HG02973 (cell line): ENCODE measurements at regions not wholly inside any gene's neighbourhood (a gene's known extent, or its start where the extent isn't known, plus 50 kb on each side); places are given as distances from the start of the nearest gene placed in this dataset.

Experiments
- ATAC-seq: cut with Tn5 transposase; IDR thresholded peaks from one replicate; pipeline ENCODE4 v1.9.1; 2021; ENCODE audit warnings: moderate library complexity; ENCODE audit not compliant: unreplicated experiment

DNA sequence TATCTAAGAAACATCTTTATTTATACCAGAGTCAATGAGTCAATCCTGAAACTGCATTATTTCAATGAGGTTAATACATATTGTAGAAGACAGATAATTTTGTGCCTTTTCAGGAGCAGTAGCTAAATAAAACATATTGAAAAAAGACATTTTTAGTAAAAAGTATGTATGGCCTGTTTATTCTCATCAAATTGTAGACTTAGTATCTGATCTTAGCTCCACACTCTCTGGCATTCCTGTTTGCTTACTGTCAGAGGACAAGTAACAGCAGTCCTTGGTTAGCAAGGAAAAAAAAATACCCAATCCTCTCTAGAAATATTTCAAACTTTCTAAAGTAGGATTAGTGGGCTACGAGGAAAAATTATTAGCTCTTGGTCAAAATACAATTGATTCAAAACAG lies 50.5 kb upstream of the GUCY1A1 start:
- no peak for ATAC-seq

DNA sequence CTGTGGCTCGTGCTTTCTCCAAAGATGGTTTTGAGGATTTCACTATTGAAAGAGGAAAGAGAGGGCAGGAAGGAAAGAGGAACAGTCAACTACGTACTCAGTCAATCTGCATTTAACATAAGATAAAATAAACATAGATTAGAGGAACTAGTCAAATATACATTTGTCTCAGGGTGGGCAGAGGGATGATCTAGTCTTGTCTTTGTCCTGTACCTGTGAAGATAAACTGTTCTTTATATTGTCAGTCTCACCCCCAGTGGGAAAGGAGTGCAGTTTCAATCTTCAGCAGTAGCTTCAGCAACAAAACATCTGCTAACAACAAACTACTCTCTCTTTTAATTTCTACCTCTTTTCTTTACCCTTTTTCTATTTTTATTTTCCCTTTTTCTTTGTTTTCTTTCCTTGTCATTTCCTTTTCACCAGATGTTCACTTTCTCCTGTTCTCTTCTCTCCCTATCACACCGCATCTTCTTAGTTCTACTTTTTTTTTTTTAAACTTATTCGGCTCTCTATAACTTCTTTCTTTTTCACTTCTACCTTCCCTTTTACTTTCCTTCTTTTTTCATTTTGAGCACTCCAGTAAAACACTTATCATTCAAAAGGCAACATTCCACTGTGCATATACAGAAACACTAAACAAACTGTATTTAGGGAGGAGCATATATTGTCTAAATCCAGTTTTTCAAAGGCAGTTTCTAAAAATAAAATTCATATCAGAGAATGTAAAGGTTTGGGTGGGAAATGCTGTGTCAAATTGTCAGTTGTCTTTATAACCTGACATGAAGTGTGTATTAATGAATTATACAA lies 51.4 kb upstream of the GUCY1A1 start:
- no peak for ATAC-seq

DNA sequence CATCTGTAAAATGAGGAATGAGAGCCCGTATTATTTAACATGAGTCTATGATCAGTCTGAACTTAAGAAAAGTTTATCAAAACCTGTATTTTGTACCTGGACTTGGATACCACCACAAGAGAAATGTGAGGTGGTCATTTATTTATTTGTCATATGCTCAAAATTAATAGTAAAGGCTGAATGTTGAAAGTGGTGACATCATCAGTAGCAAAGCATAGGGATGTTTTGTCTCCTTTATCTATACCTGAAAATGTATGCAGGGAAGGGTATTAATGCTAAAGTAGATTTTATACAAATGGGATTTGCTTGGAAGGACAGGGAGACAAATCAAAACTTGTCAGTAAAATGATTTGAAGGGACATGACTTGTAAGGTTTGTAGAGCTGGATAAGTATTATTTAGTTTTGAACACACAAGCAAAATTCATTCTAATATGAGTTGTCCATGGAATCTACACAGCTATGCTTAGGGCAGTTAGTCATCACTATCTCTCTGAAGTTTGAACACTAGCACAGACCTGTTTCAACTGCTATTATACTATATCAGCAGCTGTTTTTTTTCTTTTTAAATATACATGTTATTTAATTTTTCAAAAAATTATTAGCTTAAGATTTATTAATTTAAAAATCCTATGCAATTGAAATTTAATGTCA lies 52.4 kb upstream of the GUCY1A1 start:
- no peak for ATAC-seq

DNA sequence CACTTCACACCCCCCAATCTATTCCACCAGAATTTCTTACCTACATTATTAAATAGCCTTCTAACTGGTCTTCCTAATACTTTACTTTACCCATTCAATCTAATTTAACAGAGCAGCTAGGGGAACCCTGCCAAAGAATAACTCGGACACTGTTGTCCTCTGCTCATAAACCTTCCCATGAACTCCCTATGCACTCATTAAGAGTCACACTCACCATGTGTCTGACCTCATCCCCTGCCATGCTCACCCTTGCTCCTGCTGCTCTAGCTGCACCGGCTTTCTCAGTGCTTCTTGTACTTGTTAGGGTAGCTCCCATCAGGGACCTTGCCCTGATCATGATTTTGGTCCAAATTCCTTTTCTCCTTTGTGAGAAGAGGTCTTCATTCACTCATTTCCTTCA lies 54.6 kb upstream of the GUCY1A1 start:
- ATAC-seq, result no peak

DNA sequence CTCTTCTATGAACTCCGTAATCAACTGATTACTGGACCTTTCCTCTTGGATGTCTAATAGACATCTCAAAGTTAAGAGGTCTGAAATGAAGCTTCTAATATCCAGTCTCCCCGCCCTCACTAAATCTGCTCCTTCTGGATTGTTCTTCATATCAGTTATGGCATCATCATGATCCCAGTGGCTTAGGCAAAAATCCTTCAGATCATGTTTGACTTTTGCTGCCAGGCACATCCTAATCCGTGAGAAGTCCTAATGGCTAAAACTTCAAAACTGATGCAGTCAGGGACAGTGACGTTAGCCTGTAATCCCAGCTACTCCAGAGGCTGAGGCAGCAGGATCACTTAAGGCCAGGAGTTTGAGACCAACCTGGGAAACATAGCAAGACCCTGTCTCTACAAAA lies 55.1 kb upstream of the GUCY1A1 start:
- ATAC-seq, result no peak

DNA sequence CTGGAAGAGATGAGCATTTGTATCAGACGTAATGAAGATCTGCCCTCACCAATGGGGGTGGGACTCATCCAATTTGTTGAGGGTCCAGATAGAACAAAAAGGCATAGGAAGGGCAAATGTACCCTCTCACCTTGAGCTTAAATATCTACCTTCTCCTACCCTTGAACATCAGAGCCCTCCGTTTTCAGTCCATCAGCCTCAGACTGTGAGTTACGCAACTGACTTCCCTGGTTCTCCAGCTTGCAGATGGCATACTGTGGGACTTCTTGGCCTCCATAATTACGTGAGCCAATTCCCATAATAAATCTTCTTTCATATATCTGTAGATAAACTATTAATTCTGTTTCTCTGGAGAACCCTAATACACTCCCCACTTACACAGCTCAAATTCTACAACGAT lies 56.5 kb upstream of the GUCY1A1 start:
- no peak for ATAC-seq

DNA sequence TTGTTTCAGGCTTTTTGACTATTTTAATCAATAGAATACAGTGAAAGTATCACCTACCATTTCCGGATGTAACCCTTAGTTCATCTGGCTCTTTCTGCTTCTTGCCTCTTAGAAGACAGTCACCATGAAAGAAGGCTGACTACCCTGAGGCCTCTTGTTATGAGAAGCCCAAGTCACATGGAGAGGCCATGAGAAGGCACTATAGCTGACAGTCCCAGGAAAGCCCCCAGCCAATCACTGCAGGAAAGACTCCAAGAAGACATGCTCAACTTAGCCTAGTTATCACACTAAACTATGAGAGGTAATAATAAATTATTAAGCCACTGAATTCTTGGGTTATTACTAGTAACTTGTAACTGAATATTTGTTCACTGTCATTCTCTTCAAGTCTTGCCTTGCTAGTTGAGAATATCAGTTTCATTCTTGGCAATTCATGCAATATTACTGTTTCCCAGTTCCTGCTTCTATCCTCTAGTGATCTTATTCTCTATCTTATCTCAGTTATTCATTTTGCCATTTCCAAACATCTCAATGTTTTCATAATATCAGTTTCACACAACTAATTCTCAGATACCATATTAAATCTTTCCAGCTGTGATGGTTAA lies 57.1 kb upstream of the GUCY1A1 start:
- ATAC-seq, result peak; percentile 87

DNA sequence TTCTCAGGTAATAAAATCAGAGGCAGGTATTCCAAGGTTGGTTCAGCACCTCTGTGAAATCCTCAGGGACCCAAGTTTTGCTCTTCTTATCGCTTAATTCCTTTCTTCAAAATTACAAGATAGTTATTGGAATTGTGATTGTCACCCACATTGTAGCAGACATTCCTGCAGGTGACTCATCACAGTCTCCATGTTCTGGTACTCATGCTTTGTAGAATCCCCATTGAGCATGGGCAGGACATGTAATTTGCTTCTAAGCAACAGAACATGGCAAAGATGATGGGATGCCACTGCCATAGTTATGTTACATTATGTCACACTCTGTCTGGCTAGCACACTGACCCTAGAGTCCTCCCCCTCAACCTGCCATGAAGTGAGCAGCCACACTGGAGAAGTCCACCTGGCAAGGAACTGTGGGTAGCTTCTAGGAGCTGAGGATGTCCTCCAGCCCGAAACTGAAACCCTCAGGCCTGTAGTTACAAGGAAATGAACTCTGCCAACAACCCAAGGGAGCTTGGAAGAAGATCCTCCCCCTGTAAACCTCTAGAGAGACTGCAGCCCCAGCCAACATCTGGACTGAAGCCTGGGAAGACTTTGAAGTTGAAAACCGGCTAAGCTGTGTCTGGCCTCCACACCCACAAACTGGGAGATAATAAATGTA lies 58.3 kb upstream of the GUCY1A1 start:
- ATAC-seq, result no peak

DNA sequence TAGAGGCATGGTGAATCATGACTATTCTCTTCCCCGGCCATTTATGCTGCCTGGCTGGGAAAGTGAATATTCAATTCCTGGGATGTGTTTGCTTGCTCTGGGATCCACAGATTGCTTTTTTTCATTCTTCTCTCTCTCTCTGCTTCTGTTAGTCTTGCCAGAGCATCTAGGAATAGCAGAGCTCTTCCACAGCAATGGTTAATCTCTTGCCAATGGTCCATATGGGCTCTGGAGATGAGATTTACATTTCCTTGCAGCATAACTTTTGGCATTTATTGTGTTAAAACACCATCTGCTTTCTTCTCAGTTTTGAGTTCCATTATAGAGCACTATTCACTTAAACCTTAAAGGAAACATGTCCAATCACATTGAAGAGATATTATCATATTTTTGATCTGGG lies 59.2 kb upstream of the GUCY1A1 start:
- no peak for ATAC-seq

DNA sequence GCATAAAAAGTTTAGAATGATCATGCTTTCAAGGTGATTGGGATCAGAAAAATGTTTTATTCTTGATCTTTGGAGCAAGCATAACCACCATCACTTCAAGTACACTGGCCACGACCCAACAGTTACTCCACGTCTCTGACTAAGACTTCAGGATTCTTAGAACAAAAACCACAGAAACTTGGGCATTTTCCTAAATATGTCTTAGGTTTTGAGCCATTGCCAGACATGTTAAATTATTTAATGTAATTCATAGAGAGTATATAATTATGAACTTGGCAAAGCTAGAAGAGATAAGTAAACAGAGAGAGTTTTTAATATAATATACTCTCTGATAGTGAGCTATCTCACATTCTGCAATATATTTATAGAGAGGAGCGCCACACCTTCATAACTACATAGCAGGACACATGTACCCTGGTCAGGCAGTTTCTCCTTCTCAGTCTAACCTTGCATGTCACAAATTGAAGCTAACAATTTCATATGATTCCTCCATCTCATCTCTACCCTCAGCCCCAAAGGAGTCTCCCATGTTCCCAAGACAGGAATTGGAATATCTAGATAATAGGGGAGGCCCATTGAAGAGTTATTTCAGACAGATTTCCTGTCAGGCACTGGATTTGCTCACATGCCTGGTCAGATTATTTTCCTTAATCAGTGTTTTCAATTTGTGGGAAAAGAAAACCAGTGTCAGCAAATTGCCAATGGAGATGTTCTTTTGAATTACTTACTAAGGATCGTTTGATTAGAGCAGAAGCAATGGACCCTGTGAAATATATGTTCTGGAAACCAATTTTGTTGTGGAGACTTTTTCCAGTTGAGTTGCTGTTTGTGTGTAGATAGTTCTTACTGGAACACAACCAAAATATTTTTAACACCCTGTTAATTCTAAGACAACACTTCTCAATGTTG lies 61.7 kb upstream of the GUCY1A1 start:
- no peak for ATAC-seq

DNA sequence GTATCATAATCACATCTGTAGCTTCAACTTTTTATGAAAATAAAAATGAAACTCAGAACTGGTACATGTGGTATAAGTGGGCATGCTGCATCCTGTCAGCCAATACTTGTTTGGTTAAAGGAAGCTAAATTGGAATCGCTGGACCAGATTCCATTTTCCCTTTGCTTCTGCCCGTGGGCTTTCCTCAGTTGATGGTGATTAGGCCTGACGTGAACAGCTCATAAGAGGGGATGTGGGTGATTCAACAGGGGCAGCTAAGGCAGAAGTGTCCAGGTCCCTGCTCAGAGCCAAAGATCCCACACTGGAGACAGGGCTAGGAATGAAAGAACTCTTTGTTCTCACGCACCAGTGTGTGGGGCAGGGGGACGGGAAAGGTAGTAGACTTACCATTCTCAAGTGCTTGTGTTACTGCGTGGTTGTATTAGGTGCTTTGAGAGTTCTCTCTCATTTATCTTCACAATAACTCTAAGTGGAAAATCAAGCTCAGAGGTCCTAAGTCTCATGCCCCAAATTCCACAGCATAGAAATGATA lies 63.2 kb upstream of the GUCY1A1 start:
- no peak for ATAC-seq

DNA sequence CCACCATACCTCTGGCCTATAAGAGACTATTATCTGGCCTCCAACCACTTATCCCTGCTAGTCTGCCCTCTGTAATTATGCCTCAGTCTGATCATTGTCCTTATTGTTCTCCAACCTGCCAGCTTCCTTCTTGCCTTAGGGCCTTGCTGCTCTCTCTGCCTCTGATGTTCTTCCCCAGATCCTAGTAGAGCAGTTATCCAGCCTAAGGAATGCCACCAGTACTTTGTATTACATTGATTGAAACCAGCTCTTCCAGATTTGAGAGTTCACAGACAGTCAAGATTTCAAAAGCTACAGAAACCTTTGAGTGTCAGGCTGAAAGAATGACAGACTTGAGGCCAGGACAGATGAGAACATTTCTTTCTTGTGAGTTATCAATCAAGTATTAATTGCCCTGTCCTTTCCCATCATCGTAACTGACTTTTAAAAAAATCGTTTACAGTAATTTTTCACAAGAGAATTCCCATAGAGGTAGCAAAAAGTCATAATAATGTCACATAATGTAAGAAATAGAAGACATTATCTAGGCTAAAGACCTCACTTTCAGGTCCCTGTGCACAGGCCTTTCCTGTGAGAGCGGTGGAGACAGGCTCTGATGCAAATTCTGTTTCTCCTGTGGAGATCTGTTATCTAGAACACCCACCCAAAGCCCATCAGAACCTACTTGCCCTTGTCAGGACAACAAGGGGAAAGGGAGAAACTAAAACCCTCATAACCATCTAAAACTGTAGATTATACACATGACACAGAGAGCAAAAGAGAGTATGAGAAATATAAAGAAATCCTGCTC lies 64.1 kb upstream of the GUCY1A1 start:
- no peak for ATAC-seq

DNA sequence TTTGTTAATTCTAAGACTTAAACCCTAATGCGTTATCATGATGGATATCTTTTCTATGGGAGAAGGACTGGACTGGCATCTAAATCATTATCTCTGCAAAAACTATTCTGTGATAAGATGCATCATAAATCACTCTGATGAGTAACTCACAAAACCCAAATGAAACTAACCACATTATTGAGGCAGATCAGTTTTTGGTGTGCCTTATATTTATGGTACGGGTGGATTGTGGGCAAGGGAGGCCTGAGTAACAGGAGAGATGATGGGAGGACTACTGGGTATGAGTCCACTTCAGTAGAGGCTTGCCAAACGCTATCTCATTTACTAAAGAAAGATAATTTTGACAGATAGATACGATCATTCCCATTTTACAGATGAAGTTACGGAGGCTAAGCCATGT lies 66.4 kb upstream of the GUCY1A1 start:
- ATAC-seq, result no peak

DNA sequence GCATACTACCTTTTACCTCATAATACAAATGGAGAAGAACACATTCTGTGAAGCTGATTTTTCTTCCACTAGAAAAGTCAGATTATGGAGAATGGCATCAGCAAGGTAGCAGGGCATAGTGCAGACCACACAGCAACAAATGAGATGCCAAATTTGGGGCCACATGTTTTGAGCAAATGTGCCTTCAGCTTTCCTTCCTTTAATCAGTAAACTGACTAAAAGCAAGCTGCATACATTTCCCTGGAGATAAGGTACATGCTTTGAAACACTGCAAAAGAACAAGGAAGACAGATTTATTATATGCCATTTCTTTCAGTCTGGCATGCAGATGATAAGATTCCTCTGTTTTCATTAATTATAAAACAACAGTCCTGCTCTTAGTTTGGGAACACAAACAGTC lies 67.1 kb upstream of the GUCY1A1 start:
- ATAC-seq, result no peak

DNA sequence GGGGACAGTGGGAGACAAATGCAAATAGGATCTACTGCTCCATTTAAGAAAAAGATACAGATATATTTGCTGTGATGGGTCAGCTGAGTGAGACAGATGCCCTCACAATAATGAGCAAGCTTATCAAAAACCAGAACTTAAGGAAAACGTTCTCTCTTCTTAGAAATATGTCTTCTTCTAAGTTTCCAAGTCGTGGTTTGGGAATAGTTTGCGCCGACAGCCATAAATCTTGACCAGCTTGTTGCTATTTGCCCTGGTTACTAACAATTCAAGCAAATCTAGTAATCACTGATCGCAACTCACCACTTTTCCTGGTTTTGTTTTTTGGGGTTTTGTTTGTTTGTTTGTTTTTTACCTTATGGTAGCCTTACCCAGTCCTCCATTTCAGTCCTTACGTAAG lies 67.6 kb upstream of the GUCY1A1 start:
- ATAC-seq, result no peak

DNA sequence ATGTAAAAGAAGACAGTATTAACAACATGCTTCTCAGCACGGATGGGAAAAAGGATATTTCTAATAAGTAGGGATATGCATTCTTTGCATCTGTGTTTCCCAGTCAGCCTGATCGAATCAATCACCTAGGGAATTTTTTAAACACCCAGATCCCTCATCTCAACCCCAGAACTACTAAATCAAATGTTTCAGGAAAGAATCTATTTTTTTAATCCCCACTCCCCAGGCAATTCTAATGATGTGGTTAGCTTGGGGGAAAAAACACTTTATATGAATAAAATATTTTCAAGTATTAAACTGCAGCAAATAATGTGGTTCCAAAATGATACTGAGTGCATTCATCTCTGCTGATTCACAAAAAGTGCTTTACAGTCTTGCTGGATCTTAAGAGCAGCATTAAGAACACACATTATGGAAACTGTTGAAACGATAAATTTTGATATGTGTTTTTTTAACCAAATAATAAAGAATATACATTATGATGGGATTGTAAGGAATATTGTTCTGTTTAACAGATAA lies 68.7 kb upstream of the GUCY1A1 start:
- no peak for ATAC-seq

DNA sequence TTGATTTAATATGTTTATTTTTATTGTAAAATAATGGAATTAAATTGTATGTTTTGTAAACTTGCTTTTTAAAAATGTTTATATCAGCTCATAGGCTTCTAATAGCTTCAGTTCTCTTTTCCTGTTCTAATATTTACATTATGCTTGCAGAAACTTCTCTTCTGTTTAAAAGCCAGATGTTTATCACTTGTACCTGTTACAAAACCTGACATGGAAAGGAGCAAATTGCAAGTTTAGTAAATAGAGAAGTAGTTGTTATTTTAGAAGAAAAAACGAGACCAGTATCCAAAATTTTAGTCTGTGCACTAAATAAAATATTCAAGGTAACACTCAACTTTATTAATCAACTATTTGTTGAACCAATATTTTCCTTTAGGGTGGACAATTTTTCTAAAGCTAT lies 69.4 kb upstream of the GUCY1A1 start:
- no peak for ATAC-seq

DNA sequence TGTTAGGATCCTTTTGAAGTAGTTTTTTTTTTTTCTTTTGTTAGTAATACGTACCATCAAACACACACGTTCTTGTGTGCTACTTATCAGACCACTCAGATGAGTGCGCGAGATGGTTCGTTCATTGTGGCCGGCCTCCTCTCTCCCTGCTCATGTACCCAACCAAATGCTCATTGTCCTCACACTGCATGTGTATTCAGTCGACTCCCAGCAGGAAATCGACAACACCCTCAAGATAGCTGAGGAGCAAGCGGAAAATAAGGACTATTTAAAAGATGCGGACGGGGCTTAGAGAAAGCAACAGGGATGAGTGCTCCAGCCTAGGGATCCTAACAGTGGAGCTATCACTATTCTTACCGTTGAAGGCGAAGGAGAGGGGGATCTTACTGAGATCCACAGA lies 72.9 kb upstream of the GUCY1A1 start:
- ATAC-seq, result no peak

DNA sequence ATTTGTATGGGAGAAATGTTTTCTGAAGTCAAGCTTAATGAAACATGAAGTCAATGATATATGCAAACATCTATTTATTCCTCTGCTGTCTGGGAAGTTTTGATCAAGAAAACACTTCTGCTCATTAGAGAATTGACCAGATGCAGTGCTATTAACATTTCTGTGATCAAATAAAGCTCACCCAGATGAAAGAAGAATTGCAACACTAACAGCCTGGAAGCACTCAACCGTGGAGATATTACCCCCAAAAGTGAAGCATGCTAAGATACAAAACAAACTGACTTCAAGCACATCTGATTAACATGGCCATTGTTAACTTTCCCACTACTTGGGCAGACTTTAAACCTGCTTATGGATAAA lies 73.7 kb upstream of the GUCY1A1 start:
- no peak for ATAC-seq
